ENCODE measurements at regions not wholly inside any gene's neighbourhood (a gene's known extent, or its start where the extent isn't known, plus 50 kb on each side); places are given as distances from the start of the nearest gene placed in this dataset.
"Not testable (repeated sequence)": the region's sequence is repeated elsewhere in the genome, so short reads cannot be mapped to it uniquely, and the experiment has no call there.

DNA sequence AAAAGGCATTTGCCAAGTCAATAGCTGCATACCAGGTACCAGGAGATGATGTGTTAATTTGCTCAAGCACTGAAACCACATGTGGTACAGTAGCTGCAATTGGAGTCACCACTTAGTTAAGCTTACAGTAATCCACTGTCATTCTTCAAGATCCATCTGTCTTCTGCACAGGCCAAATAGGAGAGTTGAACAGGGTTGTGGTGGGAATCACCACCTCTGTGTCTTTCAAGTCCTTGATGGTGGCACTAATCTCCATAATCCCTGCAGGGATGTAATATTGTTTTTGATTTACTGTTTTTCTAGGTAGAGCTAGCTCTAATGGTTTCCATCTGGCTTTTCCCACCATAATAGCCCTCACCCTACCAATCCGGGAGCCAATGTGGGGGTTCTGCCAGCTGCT is 91.9 kb downstream of the FCRL5 start:
- no peak for DNase-seq (ENCODE audit: low read depth, low spot score)
- in situ Hi-C loops (cut with HindIII; ENCODE audit: low pct_unique_long_range_greater_than_20kb, low sequenced_read_pairs): no loop called here

DNA sequence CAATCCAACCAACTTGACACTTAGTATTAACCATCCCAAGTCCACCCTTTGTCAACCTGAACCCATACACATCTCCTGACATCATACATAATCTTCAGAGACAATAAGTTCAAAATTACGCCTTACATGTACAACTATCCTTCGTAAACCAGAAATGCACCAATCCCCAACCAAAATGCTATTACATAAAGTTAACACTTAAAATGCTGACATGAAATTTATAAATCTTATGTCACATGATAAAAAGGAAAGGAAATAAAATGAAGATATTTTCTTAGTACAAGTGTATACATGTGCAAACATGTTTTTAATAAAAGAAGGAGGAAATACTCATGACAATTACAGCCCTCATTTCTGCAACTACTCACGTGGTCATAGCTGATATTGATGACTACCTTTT is 95.0 kb downstream of the FCRL5 start:
- no peak for DNase-seq (ENCODE audit: low read depth, low spot score)
- in situ Hi-C loops (cut with HindIII; ENCODE audit: low pct_unique_long_range_greater_than_20kb, low sequenced_read_pairs): no loop called here

DNA sequence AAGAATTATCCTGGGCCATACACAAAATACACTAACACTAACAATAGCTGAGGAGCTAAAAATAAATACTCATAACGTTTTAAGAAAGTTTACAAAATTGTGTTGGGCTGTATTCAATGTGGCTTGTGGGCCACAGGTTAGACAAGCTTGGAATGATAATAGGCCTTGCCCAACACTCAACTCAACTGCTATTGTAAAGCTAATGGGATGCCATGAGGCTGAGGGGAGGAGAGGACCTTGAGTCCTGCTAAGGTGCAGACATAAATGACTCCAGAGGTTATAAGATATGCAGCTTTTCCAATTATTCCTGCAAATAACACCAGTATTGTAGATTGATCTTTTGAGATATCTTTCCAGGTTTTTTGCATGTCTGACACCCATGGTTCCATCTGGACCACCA is 97.0 kb downstream of the FCRL5 start:
- DNase-seq (ENCODE audit: low read depth, low spot score): no peak
- in situ Hi-C loops (cut with HindIII; ENCODE audit: low pct_unique_long_range_greater_than_20kb, low sequenced_read_pairs): no loop called here

DNA sequence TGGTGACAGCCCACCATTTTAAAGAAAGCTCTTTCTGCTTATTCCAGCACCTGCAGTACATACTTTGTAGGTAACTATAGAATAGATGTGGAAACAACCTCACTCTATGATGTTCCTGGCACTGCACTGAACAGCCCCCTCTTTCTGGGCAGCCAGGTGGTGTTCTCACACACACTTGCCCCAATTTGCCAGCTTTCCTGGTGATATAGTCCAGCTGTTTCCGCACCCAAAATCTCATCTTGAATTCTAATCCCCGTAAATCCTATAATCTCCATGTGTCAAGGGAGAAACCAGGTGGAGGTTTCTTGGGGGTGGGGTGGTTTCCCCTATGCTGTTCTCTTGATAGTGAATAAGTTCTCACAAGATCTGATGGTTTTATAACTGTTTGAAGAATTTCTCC is 102.2 kb downstream of the FCRL5 start:
- DNase-seq (ENCODE audit: low read depth, low spot score): no peak
- in situ Hi-C loops (cut with HindIII; ENCODE audit: low pct_unique_long_range_greater_than_20kb, low sequenced_read_pairs): no loop called here

DNA sequence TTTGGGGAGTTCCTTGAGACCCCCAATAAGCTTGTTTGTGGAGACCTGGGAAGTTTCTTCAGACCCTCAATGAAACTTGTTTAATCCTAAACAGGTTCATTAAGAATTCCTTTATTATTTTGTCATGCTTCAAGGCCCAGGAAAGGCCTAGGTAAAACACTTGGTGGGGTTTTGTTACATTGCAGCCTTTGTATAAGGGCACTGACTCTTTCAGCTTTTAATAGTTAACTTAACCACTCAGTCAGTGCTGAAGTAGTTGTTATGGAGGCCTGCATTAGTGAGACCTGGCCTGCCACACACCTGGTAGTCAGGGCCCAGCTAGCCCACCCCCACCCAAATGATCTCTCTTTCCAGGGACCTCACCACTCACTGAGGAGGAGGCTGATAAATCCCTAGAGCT is 103.7 kb downstream of the FCRL5 start:
- in situ Hi-C loops (cut with HindIII; ENCODE audit: low pct_unique_long_range_greater_than_20kb, low sequenced_read_pairs): no loop called here
- DNase-seq (ENCODE audit: low read depth, low spot score): no peak

DNA sequence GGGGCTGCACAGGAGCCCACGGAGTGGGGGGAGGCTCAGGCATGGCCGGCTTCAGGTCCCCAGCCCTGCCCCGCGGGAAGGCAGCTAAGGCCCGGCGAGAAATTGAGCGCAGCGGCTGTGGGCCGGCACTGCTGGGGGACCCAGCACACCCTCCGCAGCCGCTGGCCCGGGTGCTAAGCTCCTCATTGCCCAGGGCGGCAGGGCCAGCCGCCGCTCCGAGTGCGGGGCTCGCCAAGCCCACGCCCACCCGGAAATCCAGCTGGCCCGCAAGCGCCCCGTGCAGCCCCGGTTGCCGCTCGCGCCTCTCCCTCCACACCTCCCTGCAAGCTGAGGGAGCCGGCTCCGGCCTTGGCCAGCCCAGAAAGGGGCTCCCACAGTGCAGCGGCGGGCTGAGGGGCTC is 106.0 kb downstream of the FCRL5 start:
- DNase-seq (ENCODE audit: low read depth, low spot score); in situ Hi-C loops (cut with HindIII; ENCODE audit: low pct_unique_long_range_greater_than_20kb, low sequenced_read_pairs): not testable (repeated sequence)

DNA sequence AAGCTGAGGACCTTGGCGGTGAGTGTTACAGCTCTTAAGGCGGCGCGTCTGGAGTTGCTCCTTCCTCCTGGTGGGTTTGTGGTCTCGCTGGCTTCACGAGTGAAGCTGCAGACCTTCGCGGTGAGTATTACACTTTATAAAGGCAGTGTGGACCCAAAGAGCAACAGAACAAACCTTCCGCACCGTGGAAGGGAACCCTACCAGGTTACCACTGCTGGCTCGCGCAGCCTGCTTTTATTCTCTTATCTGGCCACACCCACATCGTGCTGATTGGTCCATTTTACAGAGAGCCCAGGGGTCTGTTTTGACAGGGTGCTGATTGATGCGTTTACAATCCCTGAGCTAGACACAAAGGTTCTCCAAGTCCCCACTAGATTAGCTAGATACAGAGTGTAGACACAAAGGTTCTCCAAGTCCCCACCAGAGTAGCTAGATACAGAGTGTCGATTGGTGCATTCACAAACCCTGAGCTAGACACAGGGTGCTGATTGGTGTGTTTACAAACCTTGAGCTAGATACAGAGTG is 106.6 kb downstream of the FCRL5 start:
- DNase-seq (ENCODE audit: low read depth, low spot score); in situ Hi-C loops (cut with HindIII; ENCODE audit: low pct_unique_long_range_greater_than_20kb, low sequenced_read_pairs): not testable (repeated sequence)

DNA sequence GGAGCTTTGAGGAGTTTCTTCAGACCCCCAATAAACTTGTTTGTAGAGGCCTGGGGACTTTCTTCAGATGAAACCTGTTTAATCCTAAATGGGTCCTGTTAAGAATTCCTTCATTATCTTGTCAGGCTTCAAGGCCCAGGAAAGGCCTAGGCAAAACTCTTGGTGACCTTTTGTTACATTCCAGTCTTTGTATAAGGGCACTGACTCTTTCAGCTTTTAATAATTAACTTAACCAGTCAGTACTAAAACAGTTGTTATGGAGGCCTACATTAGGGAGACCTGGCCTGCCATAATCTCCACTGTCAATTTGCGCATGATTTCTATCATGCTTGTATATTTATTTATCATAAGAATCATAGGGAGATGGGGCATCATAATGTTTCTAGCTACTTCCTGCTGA is 110.2 kb downstream of the FCRL5 start:
- no peak for DNase-seq (ENCODE audit: low read depth, low spot score)
- in situ Hi-C loops (cut with HindIII; ENCODE audit: low pct_unique_long_range_greater_than_20kb, low sequenced_read_pairs): no loop called here

DNA sequence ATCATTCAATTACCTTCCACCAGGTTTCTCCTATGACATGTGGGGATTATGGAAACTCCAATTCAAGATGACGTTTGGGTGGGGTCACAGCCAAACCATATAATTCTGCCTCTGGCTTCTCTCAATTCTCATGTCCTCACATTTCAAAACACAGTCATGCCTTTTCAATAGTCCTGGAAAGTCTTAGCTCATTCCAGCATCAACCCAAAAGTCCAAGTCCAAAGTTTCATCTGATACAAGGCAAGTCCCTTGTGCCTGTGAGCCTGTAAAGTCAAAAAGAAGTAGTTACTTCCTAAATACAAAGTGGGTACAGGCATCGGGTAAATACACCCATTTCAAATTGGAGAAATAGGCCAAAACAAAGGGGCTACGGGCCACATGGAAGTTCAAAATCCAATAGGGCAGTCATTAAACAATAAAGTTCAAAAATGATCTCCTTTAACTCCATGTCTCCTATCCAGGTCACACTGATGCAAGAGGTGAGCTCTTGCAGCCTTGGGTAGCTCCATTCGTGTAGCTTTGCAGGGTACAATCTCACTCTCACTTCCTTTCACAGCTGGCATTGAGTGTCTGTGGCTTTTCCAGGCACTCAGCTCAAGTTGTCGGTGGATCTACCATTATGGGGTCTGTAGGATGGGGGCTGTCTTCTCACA is 112.9 kb downstream of the FCRL5 start:
- no peak for DNase-seq (ENCODE audit: low read depth, low spot score)
- in situ Hi-C loops (cut with HindIII; ENCODE audit: low pct_unique_long_range_greater_than_20kb, low sequenced_read_pairs): no loop called here

DNA sequence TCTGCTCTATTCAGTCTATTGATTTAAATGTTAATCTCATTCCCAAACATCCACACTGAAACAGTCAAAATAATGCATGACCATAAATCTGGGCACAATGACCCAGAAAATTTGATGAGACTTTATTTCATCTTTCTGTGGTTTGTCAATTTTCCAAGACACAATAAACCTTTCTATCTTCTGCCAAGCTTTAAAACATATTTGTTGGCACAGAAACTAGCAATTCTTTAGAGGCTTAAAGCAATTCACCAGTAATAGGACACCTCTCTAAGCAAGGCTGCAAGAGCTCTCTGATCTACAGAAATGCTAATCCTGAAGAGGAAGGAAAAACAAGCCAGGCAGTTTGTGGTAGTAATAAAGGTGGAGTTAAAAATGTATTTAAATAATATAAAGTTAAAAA is 113.7 kb downstream of the FCRL5 start:
- no peak for DNase-seq (ENCODE audit: low read depth, low spot score)
- in situ Hi-C loops (cut with HindIII; ENCODE audit: low pct_unique_long_range_greater_than_20kb, low sequenced_read_pairs): no loop called here

DNA sequence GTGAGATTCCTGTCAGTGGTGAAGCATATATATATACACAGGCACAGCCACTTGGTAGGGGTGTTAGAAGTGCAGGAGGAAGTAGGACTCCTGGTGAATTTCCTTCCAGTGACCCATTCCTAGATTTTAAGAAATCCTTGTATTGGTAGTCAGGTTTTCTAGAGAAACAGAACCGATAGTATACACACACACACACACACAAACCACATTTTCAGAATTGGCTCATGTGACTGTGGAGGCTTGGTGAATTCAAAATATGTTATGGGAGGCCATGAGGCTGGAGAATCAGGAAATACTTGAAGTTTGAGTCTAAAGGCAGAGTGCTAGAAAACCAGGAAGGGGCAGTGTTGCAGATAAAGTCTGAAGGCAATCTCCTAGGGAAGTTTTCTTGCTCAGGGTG is 114.2 kb downstream of the FCRL5 start:
- DNase-seq (ENCODE audit: low read depth, low spot score): no peak
- in situ Hi-C loops (cut with HindIII; ENCODE audit: low pct_unique_long_range_greater_than_20kb, low sequenced_read_pairs): no loop called here

DNA sequence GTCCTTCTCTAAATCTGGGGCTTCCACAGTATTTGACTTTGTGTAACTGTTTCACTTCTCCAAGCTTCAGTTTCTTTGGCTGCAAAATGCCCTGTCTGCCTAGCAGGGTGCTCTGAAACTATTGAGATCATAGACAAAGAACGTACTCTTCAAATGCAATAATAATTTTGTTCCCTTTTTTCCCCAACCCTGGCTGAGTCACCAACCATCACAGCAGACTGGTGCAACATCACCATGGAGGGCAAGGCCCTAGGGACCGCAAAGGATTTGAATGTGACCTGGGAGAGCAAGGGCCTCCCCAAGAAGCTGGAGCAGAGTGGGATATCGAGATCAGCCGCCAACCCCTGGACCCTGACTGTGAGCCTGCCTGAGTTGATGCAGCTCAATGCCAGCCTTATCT is 115.0 kb downstream of the FCRL5 start:
- in situ Hi-C loops (cut with HindIII; ENCODE audit: low pct_unique_long_range_greater_than_20kb, low sequenced_read_pairs): no loop called here
- no peak for DNase-seq (ENCODE audit: low read depth, low spot score)

DNA sequence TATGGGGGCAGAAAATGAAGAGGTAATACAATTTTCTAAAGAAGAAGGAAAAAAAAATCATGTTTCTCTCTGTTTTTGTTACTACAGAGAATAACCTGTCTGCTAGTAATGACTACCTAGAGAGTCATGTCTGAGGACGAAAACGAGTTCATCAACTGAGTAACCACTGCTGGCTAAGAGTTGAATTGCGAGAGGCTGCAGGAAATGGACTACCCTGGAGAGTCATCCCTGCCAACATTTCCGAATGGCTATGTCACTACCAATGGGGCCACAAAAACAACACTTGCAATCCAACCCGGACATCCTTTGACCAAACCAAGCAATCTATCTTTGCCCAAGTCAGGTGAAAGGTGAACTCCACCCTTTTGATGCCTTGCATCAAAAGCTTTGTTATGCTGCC is 120.6 kb downstream of the FCRL5 start:
- in situ Hi-C loops (cut with HindIII; ENCODE audit: low pct_unique_long_range_greater_than_20kb, low sequenced_read_pairs): no loop called here
- DNase-seq (ENCODE audit: low read depth, low spot score): no peak

DNA sequence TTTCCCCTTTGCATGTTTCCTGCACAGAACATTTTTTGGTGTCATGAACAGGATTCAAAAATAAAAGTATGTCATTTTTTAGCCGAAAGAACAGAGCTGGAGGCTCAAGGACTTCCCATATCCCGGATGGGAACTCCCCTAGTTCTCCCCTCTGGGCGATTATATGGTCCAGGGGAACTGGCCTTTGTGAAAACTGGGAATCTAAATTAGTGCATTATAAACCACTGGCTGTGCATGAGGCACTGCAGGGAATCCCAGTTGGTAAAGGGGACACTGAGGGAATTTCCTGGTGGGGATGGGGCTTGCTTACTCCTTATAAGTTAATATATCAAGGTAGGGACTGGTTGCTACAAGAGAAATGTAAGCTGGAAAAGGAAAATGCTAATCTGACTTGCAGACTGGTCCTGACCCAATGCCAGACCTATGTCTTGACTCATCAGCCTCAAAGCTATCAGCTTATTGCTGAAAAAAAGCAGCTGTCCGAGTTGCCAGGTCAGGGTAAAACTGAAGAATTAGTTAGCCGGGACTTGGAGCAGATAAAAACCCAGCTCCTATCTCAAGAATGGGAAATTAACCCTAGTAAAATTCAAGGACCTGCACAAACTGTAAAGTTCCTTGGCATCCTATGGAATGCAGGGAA is 122.6 kb downstream of the FCRL5 start:
- DNase-seq (ENCODE audit: low read depth, low spot score): no peak
- in situ Hi-C loops (cut with HindIII; ENCODE audit: low pct_unique_long_range_greater_than_20kb, low sequenced_read_pairs): no loop called here

DNA sequence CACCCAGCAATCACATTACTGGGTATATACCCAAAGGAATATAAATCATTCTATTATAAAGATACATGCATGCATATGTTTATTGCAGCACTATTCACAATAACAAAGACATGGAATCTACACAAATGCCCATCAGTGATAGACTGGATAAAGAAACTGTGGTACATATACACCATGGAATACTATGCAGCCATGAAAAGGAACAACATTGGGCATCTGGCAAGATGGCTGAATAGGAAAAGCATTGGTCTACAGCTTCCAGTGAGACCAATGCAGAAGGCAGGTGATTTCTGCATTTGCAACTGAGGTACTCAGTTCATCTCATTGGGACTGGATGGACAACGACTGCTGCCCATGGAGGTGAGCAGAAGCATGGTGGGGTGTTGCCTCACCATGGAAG is 128.6 kb downstream of the FCRL5 start:
- DNase-seq (ENCODE audit: low read depth, low spot score); in situ Hi-C loops (cut with HindIII; ENCODE audit: low pct_unique_long_range_greater_than_20kb, low sequenced_read_pairs): not testable (repeated sequence)

DNA sequence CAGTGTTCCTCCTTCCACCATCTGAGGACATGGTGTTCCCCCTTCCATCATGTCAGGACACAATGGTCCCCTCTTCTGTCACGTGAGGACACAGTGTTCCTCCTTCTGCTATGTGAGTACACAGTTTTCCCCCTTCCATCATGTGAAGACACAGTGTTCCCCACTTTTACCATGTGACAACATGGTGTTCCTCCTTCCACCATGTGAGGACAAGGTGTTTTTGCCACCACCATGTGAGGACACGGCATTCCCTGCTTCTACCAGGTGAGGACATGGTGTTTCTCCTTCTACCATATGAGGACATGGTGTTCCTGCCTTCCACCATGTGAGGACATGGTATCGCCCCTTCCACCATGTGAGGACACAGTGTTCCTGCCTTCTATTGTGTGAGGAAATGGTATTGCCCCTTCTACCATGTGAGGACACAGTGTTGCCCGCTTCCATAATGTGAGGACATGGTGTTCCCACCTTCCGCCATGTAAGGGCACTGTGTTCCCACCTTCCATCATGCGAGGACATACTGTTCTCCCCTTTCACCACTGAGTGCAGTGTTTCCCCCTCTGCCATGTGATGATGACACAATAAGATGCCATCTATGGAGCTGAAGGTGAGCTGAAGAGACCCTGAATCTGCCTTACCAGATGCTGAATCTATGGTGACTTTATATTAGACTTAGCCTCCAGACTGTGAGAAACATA is 132.3 kb downstream of the FCRL5 start:
- DNase-seq (ENCODE audit: low read depth, low spot score): no peak
- in situ Hi-C loops (cut with HindIII; ENCODE audit: low pct_unique_long_range_greater_than_20kb, low sequenced_read_pairs): no loop called here

DNA sequence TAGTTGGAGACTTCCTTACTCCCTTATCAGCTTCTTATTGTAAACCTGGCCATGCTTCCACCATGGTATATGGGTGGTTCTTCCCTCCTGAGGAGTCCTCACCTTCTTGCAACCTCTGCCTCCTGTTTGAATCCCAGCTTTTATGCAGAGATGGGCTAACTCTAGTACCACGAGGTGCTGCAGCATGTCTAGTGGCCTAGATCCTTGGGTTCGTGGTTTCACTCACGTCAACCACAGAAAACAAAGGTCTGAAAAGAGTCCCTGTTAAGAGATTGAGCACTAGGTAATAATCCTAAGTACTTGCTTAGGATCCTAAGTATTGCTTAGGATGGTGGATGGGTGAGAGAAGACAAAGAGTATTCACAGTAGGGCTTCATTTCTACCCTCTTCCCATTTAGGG is 133.7 kb downstream of the FCRL5 start:
- in situ Hi-C loops (cut with HindIII; ENCODE audit: low pct_unique_long_range_greater_than_20kb, low sequenced_read_pairs): no loop called here
- no peak for DNase-seq (ENCODE audit: low read depth, low spot score)

DNA sequence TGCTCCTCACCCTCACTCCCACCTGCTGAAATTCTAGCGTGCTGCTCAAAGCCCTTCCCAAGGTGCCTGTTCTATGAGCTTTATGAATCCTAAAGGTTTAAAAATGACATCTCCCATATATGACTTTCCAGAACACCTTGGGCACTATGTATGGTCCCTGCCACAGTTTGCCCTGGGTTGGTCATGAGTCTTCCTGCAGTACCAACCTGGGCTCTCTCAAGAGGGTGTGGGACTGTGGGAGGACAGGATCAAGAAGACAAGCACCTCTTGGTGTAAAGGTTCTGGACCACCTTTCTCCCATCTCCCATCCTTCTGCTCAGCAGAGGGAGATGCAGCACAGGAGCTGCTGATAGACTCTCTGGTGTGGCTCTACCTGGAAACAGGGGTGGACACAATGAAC is 134.1 kb downstream of the FCRL5 start:
- DNase-seq (ENCODE audit: low read depth, low spot score): no peak
- in situ Hi-C loops (cut with HindIII; ENCODE audit: low pct_unique_long_range_greater_than_20kb, low sequenced_read_pairs): no loop called here

DNA sequence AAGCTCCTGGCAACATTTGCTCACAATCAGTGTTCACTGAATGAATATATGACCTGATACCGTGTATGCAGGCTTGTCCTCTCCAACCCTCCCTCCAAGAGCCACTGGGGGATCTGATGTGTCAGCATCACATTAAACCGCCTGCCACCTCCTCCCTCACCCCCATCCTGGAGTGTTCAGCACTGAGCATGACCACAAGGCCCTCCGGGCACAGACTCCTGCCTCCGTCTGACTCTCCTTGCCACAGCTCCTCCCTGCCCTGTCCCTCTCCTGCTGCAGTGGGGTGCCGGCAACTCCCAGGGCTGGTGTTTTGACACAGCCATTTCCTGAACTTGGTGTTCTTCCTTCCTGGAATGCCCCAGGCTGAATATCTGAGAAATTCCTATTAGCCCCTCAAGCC is 136.7 kb downstream of the FCRL5 start:
- in situ Hi-C loops (cut with HindIII; ENCODE audit: low pct_unique_long_range_greater_than_20kb, low sequenced_read_pairs): no loop called here
- DNase-seq (ENCODE audit: low read depth, low spot score): no peak
